HCT116 (cell line): ENCODE measurements at regions not wholly inside any gene's neighbourhood (a gene's known extent, or its start where the extent isn't known, plus 50 kb on each side); places are given as distances from the start of the nearest gene placed in this dataset.

Source experiments
- ATAC-seq: fragments of 200-7000 bp; cut with Tn5 transposase; 2 replicates; pipeline ENCODE4 v1.9.1; 2020; ENCODE audit warnings: mild to moderate bottlenecking, moderate library complexity
- BruUV-seq: library from RNA; stranded (reverse); fragments of 400-500 nt; replicated peaks from 2 replicates; lab custom pipeline; 2021; lab: Mats Ljungman, UMichigan
- CTCF ChIA-PET: fragments of 300-600 bp; sonication (Branson Sonifier 250); formaldehyde crosslinking; loops from one replicate; lab custom pipeline; 2021; ENCODE audit warnings: antibody characterized with exemption; lab: Charles Lee
- POLR2A ChIA-PET: fragments of 300-600, 350-600 bp; sonication (Branson Sonifier 250); formaldehyde crosslinking; loops from one replicate; lab custom pipeline; 2021; ENCODE audit warnings: antibody characterized with exemption; lab: Charles Lee
- RAD21 ChIA-PET, 2 experiments: fragments of 300-600 bp; sonication (Branson Sonifier 250); formaldehyde crosslinking; loops; one replicate each; lab custom pipeline; 2023; ENCODE audit warnings: low total read pairs in 2 of 2; ENCODE audit not compliant: uncharacterized antibody in 2 of 2, unreplicated experiment in 2 of 2, low non-redundant PET in 1 of 2; lab: Charles Lee
- DNase-seq: peaks from one replicate; pipeline ENCODE4 v3.0.0-alpha.2; 2010; ENCODE audit warnings: low read depth, low spot score
- H2AFZ ChIP-seq: fragments of 200-600 bp; shearing (Covaris generic), sonication (generic); 2 replicates; pipeline ENCODE4 v1.6.1; 2017; ENCODE audit warnings: low read depth, mixed run types, mixed read lengths, antibody characterized with exemption, low read length; ENCODE audit not compliant: poor library complexity, severe bottlenecking
- H3K27ac ChIP-seq: 2 replicates; pipeline ENCODE4 v1.5.1; 2012; ENCODE audit warnings: low read depth, low read length
- H3K27me3 ChIP-seq: fragments of 200-600 bp; sonication (generic); 2 replicates; pipeline ENCODE4 v1.6.1; 2016; ENCODE audit warnings: mixed run types, low read length, mixed read lengths; ENCODE audit not compliant: insufficient read depth
- H3K36me3 ChIP-seq, 2 experiments: fragments of 200-500 bp in 1 of 2; fragments of 200-600 bp in 1 of 2; sonication (Bioruptor generic) in 1 of 2; sonication (generic) in 1 of 2; 2 replicates each; pipeline versions ENCODE4 v1.5.1 to v1.6.1; 2014 to 2016; ENCODE audit warnings: low read length in 2 of 2, inconsistent platforms in 1 of 2, mixed read lengths in 1 of 2, mixed run types in 1 of 2; ENCODE audit not compliant: insufficient read depth in 2 of 2, control insufficient read depth in 1 of 2
- H3K4me1 ChIP-seq, 2 experiments: fragments of 200-600 bp in 1 of 2; sonication (generic) in 1 of 2; 2 replicates each; pipeline versions ENCODE4 v1.5.1 to v1.6.1; 2012 to 2017; ENCODE audit warnings: low read length in 2 of 2, inconsistent platforms in 1 of 2, mild to moderate bottlenecking in 1 of 2, mixed read lengths in 1 of 2, mixed run types in 1 of 2, moderate library complexity in 1 of 2; ENCODE audit not compliant: insufficient read depth in 2 of 2, control insufficient read depth in 1 of 2
- H3K4me2 ChIP-seq: fragments of 200-600 bp; sonication (generic); 2 replicates; pipeline ENCODE4 v1.6.1; 2017; ENCODE audit warnings: mixed run types, low read length, mixed read lengths
- H3K4me3 ChIP-seq, 2 experiments: fragments of 200-600 bp in 1 of 2; sonication (generic) in 1 of 2; replicated peaks in 1 of 2; 2 replicates each; pipeline ENCODE4 v1.5.1; 2011 to 2016; ENCODE audit warnings: low read length in 2 of 2, control low read depth in 1 of 2, low read depth in 1 of 2, mild to moderate bottlenecking in 1 of 2, mixed read lengths in 1 of 2, mixed run types in 1 of 2
- H3K79me2 ChIP-seq: fragments of 200-600 bp; sonication (generic); 2 replicates; pipeline ENCODE4 v1.6.1; 2017; ENCODE audit warnings: mild to moderate bottlenecking, mixed run types, low read length, moderate library complexity, mixed read lengths; ENCODE audit not compliant: insufficient read depth
- H3K9ac ChIP-seq: fragments of 200-600 bp; sonication (generic); 2 replicates; pipeline ENCODE4 v1.6.1; 2016; ENCODE audit warnings: low read length, mixed read lengths
- H3K9me2 ChIP-seq: fragments of 200-600 bp; sonication (generic), shearing (Covaris generic); 2 replicates; pipeline ENCODE4 v1.6.1; 2017; ENCODE audit warnings: mixed run types, mild to moderate bottlenecking, moderate library complexity; ENCODE audit not compliant: insufficient read depth
- H3K9me3 ChIP-seq, 2 experiments: fragments of 200-500 bp in 1 of 2; fragments of 200-600 bp in 1 of 2; sonication (Bioruptor generic) in 1 of 2; sonication (generic) in 1 of 2; 2 replicates each; pipeline ENCODE4 v1.6.1; 2014 to 2017; ENCODE audit warnings: low read length in 2 of 2, mixed read lengths in 2 of 2, inconsistent platforms in 1 of 2, low read depth in 1 of 2, mild to moderate bottlenecking in 1 of 2, mixed run types in 1 of 2, moderate library complexity in 1 of 2; ENCODE audit not compliant: control insufficient read depth in 1 of 2, insufficient read depth in 1 of 2
- H4K20me1 ChIP-seq: fragments of 200-600 bp; sonication (generic), shearing (Covaris generic); 2 replicates; pipeline ENCODE4 v1.6.1; 2017; ENCODE audit warnings: mixed run types, mild to moderate bottlenecking, moderate library complexity; ENCODE audit not compliant: insufficient read depth
- CBX3 ChIP-seq: IDR thresholded peaks from 2 replicates; pipeline ENCODE4 v1.6.1; 2012; ENCODE audit warnings: low read depth
- EGR1 ChIP-seq: IDR thresholded peaks from 2 replicates; pipeline ENCODE4 v1.6.1; 2012; ENCODE audit warnings: low read depth
- JUND ChIP-seq: IDR thresholded peaks from 2 replicates; pipeline ENCODE4 v1.6.1; 2012
- RAD21 ChIP-seq: IDR thresholded peaks from 2 replicates; pipeline ENCODE4 v1.6.1; 2012; ENCODE audit warnings: low read depth, mild to moderate bottlenecking
- SRF ChIP-seq: IDR thresholded peaks from 2 replicates; pipeline ENCODE4 v1.6.1; 2012; ENCODE audit warnings: low read depth
- TCF7L2 ChIP-seq: IDR thresholded peaks from 2 replicates; pipeline ENCODE4 v1.7.0; 2011; ENCODE audit warnings: borderline replicate concordance, inconsistent platforms; ENCODE audit not compliant: insufficient read depth, insufficient read length; ENCODE audit errors: extremely low read depth
- YY1 ChIP-seq: IDR thresholded peaks from 2 replicates; pipeline ENCODE4 v1.6.1; 2011; ENCODE audit warnings: low read length, low read depth, moderate library complexity, mild to moderate bottlenecking; ENCODE audit not compliant: insufficient replicate concordance; ENCODE audit errors: extremely low read depth
- ZBTB33 ChIP-seq: IDR thresholded peaks from 2 replicates; pipeline ENCODE4 v1.6.1; 2011; ENCODE audit warnings: mild to moderate bottlenecking, low read length, moderate library complexity; ENCODE audit not compliant: insufficient replicate concordance; ENCODE audit errors: extremely low read depth
- intact Hi-C: fragments of 100-400 bp; cut with micrococcal nuclease; formaldehyde crosslinking; loops from 2 replicates; pipeline ENCODE4 v1.10.0; 2022
- TF ChIP-seq, protein P1 (sequence below): IDR thresholded peaks from 2 replicates; pipeline ENCODE4 v1.6.1; 2012; ENCODE audit warnings: low read depth
- TF ChIP-seq, protein P2 (sequence below): IDR thresholded peaks from 2 replicates; pipeline ENCODE4 v1.6.1; 2012

- Histone ChIP-seq H3K4me3 (no peak overlapping the region), H3K27ac (no peak overlapping the region), H3K4me2 (no peak overlapping the region), H3K9me2 (no peaks in the 10 kb centered on the region), H3K79me2 (no peaks in the 10 kb centered on the region), H3K4me1 (no peaks in the 10 kb centered on the region), H4K20me1 (no peaks in the 10 kb centered on the region), H3K9me3 (no peaks in the 10 kb centered on the region), H3K9ac (no peak overlapping the region), H3K27me3 (no peaks in the 10 kb centered on the region), H2AFZ (no peak overlapping the region), H3K36me3 (no peaks in the 10 kb centered on the region)
- ChIA-PET CTCF (no interaction called here), RAD21 (no interaction called here), POLR2A (no interaction called here)
- ATAC-seq (no peak), DNase-seq (no peak)
- TF ChIP-seq ZBTB33 (no peak), RAD21 (no peak), TCF7L2 (no peak)
- BruUV-seq: no TSS peak
- intact Hi-C loops: no loop called here
Measured at GRCh38 chr5:116685069-116685468, 110.4 kb upstream of the SEMA6A start.

GRCh38 chr5:116681334-116682013 is 106.9 kb upstream of the SEMA6A start:
- Histone ChIP-seq H3K27ac (no peak overlapping the region), H2AFZ (no peak overlapping the region), H3K4me2 (no peak overlapping the region), H3K4me1 (no peaks in the 10 kb centered on the region), H3K36me3 (no peaks in the 10 kb centered on the region), H3K79me2 (no peaks in the 10 kb centered on the region), H3K4me3 (no peak overlapping the region), H3K9me2 (no peaks in the 10 kb centered on the region), H3K9ac (no peak overlapping the region), H3K9me3 (no peaks in the 10 kb centered on the region), H4K20me1 (no peaks in the 10 kb centered on the region), H3K27me3 (no peaks in the 10 kb centered on the region)
- CTCF ChIA-PET: no interaction called here
- POLR2A ChIA-PET: no interaction called here
- DNase-seq (no peak), ATAC-seq (no peak)
- RAD21 ChIA-PET: no interaction called here
- BruUV-seq: no TSS peak
- intact Hi-C loops: no loop called here
- TF ChIP-seq YY1: no peak
- TF ChIP-seq EGR1: no peak
- TF ChIP-seq SRF: no peak
- no peak for TF ChIP-seq ZBTB33
- TF ChIP-seq JUND: no peak
- TF ChIP-seq, protein P1, sequence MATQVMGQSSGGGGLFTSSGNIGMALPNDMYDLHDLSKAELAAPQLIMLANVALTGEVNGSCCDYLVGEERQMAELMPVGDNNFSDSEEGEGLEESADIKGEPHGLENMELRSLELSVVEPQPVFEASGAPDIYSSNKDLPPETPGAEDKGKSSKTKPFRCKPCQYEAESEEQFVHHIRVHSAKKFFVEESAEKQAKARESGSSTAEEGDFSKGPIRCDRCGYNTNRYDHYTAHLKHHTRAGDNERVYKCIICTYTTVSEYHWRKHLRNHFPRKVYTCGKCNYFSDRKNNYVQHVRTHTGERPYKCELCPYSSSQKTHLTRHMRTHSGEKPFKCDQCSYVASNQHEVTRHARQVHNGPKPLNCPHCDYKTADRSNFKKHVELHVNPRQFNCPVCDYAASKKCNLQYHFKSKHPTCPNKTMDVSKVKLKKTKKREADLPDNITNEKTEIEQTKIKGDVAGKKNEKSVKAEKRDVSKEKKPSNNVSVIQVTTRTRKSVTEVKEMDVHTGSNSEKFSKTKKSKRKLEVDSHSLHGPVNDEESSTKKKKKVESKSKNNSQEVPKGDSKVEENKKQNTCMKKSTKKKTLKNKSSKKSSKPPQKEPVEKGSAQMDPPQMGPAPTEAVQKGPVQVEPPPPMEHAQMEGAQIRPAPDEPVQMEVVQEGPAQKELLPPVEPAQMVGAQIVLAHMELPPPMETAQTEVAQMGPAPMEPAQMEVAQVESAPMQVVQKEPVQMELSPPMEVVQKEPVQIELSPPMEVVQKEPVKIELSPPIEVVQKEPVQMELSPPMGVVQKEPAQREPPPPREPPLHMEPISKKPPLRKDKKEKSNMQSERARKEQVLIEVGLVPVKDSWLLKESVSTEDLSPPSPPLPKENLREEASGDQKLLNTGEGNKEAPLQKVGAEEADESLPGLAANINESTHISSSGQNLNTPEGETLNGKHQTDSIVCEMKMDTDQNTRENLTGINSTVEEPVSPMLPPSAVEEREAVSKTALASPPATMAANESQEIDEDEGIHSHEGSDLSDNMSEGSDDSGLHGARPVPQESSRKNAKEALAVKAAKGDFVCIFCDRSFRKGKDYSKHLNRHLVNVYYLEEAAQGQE: no peak
- TF ChIP-seq, protein P2, sequence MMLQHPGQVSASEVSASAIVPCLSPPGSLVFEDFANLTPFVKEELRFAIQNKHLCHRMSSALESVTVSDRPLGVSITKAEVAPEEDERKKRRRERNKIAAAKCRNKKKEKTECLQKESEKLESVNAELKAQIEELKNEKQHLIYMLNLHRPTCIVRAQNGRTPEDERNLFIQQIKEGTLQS: no peak
- no peak for TF ChIP-seq CBX3
